Middle frontal gyrus (tissue), 1 donor: ENCODE measurements at regions not wholly inside any gene's neighbourhood (a gene's known extent, or its start where the extent isn't known, plus 50 kb on each side); places are given as distances from the start of the nearest gene placed in this dataset.
"Not testable (repeated sequence)": the region's sequence is repeated elsewhere in the genome, so short reads cannot be mapped to it uniquely, and the experiment has no call there.

Source experiments
- DNase-seq: peaks from one replicate; pipeline ENCODE4 v3.0.0-alpha.2; 2015; ENCODE audit warnings: low spot score; ENCODE audit errors: extremely low spot score

DNA sequence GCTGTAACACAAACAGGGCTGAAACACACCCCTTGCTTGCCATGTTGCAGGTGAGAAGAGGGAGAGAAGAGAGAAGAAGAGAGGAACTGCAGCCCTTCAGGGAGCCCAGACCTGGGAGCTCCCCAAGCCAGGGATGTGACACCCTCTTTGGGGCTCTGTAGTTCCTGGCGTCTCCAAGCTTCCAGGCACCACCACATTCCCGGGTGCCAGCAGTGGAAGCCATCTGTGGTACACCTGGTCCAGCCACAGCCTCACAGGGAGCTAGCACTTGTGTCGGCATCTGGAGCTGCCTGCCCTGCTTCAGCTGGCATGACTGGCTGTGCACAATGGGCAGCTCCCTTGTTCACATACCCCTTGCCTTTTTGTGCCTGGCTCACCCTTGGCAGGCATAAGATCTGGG, 182.1 kb downstream of the DEPDC1B start:
- DNase-seq: no peak

GRCh38 chr5:60517094-60517694, 182.8 kb downstream of the DEPDC1B start:
- DNase-seq: no peak

DNA sequence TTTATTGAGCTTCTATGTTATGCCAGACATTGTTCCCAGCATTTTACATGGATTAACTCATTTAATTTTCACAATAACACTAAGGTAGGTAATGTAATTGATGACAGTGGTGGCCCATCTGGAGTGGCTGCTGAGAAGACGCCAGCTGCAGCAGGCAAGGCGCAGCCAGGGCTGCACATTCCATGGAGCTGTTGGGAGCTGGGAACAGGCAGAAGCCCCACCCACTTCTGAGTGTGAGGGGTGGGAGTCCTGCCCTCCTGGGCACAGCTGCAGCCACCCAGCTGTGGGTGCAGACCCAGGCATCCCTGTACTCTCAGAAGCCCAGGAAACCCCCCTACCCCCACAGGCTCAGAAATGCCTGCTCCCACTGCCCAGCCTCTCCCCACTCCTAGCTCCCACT, 183.3 kb downstream of the DEPDC1B start:
- no peak for DNase-seq

DNA sequence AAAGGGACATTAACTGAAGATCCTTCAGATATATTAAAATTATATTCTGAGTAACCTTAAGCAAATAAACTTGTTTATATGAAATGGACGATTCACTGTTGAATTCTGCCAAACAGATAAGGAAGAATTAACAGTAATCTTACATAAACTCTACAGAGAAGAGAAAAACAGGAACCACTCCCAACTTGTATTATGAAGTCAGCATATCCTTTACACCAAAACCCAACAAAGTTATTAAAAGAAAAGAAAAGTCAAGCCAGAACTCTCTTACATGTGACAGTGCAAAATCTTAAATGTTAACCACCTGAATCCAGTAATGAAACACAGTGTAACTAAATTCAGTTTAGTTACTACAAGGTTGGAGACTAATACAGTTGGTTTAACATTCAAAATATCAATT, 185.8 kb downstream of the DEPDC1B start:
- no peak for DNase-seq

GRCh38 chr5:60512117-60512516, 187.8 kb downstream of the DEPDC1B start:
- DNase-seq: no peak

GRCh38 chr5:60510663-60511062, 189.3 kb downstream of the DEPDC1B start:
- no peak for DNase-seq

- no peak for DNase-seq
Observed at GRCh38 chr5:60510049-60510448, 189.9 kb downstream of the DEPDC1B start.

GRCh38 chr5:60509519-60509918, 190.4 kb downstream of the DEPDC1B start:
- no peak for DNase-seq

DNA sequence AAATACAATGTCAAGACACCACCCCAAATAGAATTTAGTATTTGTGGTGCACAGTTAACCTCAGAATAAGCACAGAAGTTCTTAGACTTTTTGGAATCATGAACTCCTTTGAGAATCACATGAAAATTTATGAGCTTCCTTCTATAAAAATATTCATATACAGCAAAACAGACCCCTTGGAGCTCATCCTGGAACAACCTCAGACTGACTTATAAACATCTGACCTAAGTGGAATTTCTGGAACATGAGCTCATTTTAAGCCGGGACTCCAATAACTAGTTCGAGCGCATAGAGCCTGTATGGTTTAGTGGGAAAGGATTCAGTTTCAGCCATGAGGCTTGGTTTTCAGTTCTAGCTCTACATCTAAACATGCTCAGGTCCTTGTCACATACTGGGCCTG, 192.3 kb downstream of the DEPDC1B start:
- DNase-seq: no peak

DNA sequence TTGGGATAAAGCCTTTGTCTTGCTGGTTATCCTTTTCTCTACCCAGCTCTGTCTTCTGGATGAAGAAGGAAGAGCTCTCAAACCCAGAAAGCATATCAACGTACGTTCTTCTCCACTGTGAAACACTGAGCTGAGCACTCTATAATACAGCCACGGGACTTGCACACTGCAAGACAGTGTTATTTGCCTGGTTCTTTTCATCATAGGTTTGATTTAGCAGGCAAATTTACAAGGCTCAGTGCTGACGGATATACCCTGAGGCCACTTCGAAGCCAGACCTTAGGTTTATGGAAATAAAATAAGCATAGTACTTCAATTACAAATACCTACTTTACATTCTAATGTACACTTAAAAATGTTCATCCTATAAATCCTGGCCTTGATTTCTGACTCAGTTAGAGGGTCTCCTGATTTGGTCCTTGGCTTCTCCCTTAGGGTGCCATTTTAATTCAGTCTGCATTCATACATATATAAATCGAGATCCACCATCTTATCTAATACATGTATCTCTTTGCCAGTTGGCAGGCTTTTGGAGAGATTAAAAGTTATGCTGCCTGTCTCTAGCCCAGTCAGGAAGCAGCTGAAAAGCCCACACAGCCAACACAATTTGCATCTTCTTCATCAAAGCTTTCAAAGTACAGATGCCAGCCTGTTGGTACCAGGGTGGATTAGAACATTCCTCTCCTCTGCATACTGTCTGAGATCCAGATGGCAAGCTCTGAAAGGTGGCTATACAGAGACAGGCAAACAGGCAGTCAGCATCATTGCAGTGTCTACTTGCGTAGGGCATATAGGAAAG, 194.4 kb downstream of the DEPDC1B start:
- no peak for DNase-seq

- no peak for DNase-seq
Observed at GRCh38 chr5:60504342-60504741, 195.6 kb downstream of the DEPDC1B start.

DNA sequence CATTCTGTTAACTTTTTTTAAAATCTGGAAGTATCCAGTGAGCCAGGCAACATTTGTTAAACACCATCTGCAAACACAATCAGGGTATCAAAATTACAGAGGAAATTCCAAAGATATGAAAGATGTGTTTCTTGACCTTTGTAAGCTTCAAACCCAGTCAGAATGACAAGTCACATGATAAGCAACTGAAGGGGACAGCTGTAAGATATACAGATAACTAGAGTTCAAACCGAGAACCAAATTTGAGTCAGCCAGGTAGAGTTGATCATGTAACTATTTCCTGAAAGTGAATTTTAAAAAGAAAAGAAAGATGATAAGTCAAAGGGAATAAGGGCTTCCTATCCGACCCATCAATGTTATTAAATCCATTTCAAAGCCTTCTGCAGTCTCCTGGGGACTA, 196.2 kb downstream of the DEPDC1B start:
- no peak for DNase-seq

GRCh38 chr5:60497706-60498500, 202.1 kb downstream of the DEPDC1B start:
- no peak for DNase-seq

DNA sequence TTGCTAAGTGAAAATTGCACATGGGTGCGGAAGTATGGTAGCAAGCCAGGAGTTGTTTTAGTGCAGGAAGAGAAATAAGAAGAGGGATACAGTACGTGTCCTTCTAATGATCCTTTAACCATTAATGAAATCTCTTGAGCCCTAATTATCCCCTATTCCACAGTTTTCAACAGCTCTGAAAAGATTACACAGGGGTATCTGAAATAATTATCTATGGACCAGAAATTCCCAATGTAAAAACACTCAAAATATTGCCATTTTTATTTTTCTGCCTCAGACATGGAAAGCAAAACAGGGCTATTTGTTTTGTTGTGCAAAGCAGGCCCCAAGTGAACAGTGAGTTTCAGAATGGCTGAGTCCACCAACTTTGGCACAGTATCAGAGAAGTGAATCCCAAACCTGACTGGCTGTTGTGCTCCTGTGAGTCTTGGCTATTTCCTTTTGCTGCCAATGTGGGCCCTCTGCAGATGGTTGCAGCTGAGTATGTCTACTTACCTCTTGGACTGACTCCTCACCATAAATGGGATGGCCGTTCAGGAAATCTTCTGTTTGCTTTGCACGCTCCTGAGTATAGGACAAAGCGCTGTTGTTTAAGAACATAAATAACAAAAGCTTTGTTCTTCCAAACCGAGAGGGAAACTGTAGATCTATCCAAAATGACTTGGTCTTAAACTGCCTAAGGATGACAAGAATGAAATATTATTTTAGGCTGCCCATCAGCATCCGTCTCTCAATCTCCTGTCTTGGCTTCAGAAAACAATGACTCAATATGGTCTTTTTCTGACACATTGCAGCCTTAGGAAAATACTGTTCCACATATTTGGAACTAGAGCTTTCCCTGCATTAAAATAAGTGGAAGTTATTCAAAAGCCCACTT, 204.1 kb downstream of the DEPDC1B start:
- no peak for DNase-seq

GRCh38 chr5:60494635-60495034, 205.3 kb downstream of the DEPDC1B start:
- no peak for DNase-seq

DNA sequence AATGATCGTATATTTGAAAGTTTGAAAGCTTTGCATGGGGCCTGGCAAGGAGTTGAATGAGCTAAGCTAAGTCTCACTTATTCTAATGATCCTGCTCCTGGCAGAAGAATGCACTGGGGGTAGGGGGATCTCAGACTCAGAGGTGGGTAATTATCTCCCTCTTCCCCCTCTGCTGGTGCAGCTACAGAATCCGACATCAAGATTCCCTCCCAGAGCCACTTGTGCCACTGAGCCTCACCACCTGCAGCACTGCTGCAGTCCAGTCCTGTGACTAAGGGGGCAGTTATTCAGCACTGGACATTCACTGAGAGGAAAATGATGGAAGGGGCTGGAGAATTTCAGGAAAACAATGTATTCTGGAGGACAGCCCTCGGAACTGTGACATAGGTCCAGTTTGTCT, 205.8 kb downstream of the DEPDC1B start:
- DNase-seq: no peak

DNA sequence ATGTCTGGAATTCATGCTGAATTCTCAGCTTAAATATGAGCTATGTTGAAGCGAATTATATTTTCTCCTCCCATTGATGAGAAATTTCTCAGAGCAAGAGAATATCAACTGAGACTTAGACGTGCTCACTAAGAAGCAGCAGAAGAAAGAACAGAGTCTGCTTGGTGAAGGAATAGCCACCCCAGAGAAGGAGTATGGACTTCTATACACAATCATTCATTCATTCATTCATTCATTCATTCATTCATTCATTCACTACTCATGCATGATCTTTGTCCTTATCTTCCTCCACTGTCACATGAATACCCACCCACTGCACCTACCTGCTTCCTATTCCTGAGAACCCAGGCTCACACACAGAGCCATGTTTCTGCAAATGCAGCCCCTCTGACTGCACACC, 206.6 kb downstream of the DEPDC1B start:
- DNase-seq: no peak

- DNase-seq: no peak
Observed at GRCh38 chr5:60492958-60493357, 207.0 kb downstream of the DEPDC1B start.

- not testable (repeated sequence) for DNase-seq
Observed at GRCh38 chr5:60492358-60492757, 207.6 kb downstream of the DEPDC1B start.

DNA sequence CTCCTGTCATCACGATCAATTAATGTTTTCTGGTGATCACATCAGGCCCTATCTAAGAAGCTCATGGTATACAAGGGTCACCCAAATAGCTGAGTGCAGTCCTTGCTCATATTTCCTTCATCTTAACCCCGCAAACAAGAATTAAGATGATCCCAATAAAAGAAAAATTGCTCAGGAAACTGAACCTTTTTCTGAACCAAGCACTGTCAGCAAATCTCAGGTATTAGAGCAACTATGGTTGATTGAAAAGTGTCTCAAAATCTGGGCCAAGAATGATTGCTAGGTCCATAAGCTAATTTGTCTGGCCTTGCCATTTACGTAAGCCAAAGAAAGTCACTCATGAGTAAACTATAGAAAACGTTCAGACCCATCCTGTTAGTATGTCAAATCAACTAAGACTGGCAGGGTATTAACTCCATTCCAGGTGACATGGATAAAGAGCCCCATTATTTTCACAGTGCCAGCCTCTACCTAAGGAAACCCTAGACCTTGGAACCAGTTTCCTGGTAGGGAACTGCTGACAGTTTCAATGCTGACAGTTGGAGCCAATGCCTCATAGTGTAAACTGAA, 209.3 kb downstream of the DEPDC1B start:
- DNase-seq: no peak

DNA sequence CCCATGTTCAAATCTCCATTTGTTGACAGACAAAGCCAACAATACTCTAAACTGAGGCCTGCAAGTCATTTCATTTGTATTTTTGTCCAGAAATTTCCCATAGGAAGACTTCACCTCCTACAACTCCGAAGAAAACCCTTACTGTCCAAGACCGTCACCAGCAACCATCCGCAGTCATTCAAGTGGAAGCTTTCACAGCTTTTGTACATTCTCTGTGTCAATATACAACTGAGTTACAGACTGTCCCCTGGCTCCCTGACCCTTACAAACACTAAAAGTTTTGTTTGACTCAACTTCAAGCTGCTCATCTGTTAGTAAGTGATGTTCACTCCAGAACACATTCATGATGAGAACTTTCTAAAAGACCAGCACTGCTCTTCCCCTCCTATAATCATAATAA, 210.1 kb downstream of the DEPDC1B start:
- no peak for DNase-seq
